Stomach (tissue), 8 donors: ENCODE measurements at regions not wholly inside any gene's neighbourhood (a gene's known extent, or its start where the extent isn't known, plus 50 kb on each side); places are given as distances from the start of the nearest gene placed in this dataset.

Experiments
- DNase-seq, 2 donors: peaks; one replicate each; pipeline versions ENCODE4 v3.0.0 to v3.0.0-alpha.2; 2013 to 2019
- H3K27ac ChIP-seq, 5 donors: fragments of 200-600 bp in 4 of 5; sonication (generic) in 4 of 5; one replicate each; pipeline ENCODE4 v1.5.1; 2013 to 2019; ENCODE audit warnings: mild to moderate bottlenecking in 1 of 5, moderate library complexity in 1 of 5
- H3K27me3 ChIP-seq, 3 donors: fragments of 200-600 bp; sonication (generic); one replicate each; pipeline ENCODE4 v1.5.1; 2017 to 2019; ENCODE audit warnings: mixed run types in 1 of 3
- H3K36me3 ChIP-seq, 4 donors: fragments of 200-600 bp; sonication (generic); 1 replicate in 3 of 4; 2 replicates in 1 of 4; pipeline ENCODE4 v1.5.1; 2016 to 2019
- H3K4me1 ChIP-seq, 4 donors: fragments of 200-600 bp; sonication (generic); one replicate each; pipeline ENCODE4 v1.5.1; 2016 to 2019
- H3K4me3 ChIP-seq, 4 donors: fragments of 200-600 bp; sonication (generic) in 3 of 4; one replicate each; pipeline ENCODE4 v1.5.1; 2016 to 2019; ENCODE audit warnings: mild to moderate bottlenecking in 1 of 4
- H3K9me3 ChIP-seq, 4 donors: fragments of 200-600 bp; sonication (generic); one replicate each; pipeline ENCODE4 v1.5.1; 2016 to 2019
- EP300 ChIP-seq: sonication (generic); formaldehyde crosslinking; IDR thresholded peaks from one replicate; pipeline ENCODE4 v1.6.1; 2017; ENCODE audit warnings: antibody characterized with exemption
- POLR2A ChIP-seq, 4 donors: fragments of 450-650 bp; IDR thresholded peaks; one replicate each; pipeline ENCODE4 v1.6.1; 2016; ENCODE audit warnings: antibody characterized with exemption in 4 of 4, control low read depth in 2 of 4, mild to moderate bottlenecking in 1 of 4, moderate library complexity in 1 of 4
- POLR2AphosphoS5 ChIP-seq, 3 donors: sonication (generic); formaldehyde crosslinking; IDR thresholded peaks; one replicate each; pipeline ENCODE4 v1.6.1; 2016; ENCODE audit warnings: antibody characterized with exemption in 3 of 3
- WGBS, 5 donors: extraction: QIAGEN DNeasy Blood & Tissue Kit in 3 of 5; methylation state at CpG; one replicate each; pipeline versions ENCODE4 v1.1.5 to v1.1.7; 2013 to 2018; 5-methylcytosine and 5-hydroxymethylcytosine counted together
- intact Hi-C: fragments of 100-400 bp; cut with DNase I; formaldehyde crosslinking; loops from one replicate; pipeline ENCODE4 v1.15.1; 2023; ENCODE audit warnings: low total_unique reads
- TF ChIP-seq, protein P1 (sequence below), 7 experiments: fragments of 450-650 bp in 4 of 7; fragments of 200-600 bp in 3 of 7; sonication (generic) in 3 of 7; IDR thresholded peaks; one replicate each; pipeline ENCODE4 v1.5.1; 2016 to 2019; ENCODE audit warnings: antibody characterized with exemption in 7 of 7, control low read depth in 2 of 7, mild to moderate bottlenecking in 1 of 7
- donor health status: healthy with polysubstance abuse.
- donor health status: Bipolar disorder and iron deficiency.
- donor health status: healthy.

DNA sequence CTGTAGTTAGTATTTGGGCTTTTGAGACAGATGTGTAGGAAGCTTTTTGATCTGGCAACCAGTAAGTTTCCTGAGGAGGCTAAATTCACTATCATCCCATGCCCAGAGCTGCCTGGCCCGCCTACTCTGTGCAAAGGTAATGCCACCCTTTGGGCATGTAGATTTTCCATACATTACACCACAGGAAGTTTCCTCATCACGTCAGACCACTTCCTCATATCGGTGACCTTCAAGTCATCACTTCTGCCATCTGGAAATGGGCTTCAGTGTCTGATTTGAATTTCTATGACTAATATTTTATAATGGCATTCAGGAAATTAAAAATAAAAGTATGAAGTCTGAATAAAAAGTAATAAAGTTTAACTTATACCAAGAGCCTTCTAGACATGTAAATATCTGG lies 825.4 kb downstream of the DCDC2C start:
- Histone ChIP-seq H3K9me3 (no peaks in the 10 kb centered on the region), H3K27me3 (no peaks in the 10 kb centered on the region), H3K4me1 (no peaks in the 10 kb centered on the region), H3K36me3 (no peaks in the 10 kb centered on the region), H3K4me3 (no peak overlapping the region), H3K27ac (no peak overlapping the region)
- TF ChIP-seq EP300: no peak
- TF ChIP-seq POLR2AphosphoS5 (IDR thresholded peaks at IDR 0.05): no peak
- TF ChIP-seq, protein P1, sequence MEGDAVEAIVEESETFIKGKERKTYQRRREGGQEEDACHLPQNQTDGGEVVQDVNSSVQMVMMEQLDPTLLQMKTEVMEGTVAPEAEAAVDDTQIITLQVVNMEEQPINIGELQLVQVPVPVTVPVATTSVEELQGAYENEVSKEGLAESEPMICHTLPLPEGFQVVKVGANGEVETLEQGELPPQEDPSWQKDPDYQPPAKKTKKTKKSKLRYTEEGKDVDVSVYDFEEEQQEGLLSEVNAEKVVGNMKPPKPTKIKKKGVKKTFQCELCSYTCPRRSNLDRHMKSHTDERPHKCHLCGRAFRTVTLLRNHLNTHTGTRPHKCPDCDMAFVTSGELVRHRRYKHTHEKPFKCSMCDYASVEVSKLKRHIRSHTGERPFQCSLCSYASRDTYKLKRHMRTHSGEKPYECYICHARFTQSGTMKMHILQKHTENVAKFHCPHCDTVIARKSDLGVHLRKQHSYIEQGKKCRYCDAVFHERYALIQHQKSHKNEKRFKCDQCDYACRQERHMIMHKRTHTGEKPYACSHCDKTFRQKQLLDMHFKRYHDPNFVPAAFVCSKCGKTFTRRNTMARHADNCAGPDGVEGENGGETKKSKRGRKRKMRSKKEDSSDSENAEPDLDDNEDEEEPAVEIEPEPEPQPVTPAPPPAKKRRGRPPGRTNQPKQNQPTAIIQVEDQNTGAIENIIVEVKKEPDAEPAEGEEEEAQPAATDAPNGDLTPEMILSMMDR (IDR thresholded peaks at IDR 0.05): no peak
- no peak for TF ChIP-seq POLR2A (IDR thresholded peaks at IDR 0.05)
- 60 to 81% (median 69%) methylated on average over 3 of the region's 3 CpGs for WGBS, 5 donors
- intact Hi-C loops: no loop called here
- DNase-seq: no peak

DNA sequence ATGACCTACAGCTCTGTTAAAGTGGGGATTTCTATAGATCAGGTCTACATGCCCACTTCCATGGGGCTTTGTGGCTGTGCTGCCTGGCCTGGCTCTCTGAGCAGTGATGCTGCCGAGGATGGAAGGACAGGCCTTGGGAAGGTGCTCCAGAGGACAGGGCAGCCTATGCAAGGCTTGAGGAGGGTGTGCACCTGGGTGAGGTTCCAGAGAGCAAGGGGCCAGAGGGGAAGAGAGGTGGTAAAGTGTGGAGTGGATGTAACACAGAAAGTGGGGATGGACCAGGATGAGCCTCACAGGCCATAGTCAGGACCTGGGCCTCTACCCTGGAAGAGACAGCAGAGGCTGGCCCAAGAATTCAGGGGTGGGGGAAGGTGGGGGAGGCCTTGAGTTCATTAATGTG lies 826.4 kb downstream of the DCDC2C start:
- Histone ChIP-seq H3K9me3 (no peaks in the 10 kb centered on the region), H3K4me1 (no peaks in the 10 kb centered on the region), H3K27me3 (no peaks in the 10 kb centered on the region), H3K4me3 (no peak overlapping the region), H3K36me3 (no peaks in the 10 kb centered on the region), H3K27ac (no peak overlapping the region)
- no peak for TF ChIP-seq POLR2AphosphoS5 (IDR thresholded peaks at IDR 0.05)
- 60 to 94% (median 85%) methylated on average over 1 of the region's 1 CpG for WGBS, 5 donors
- intact Hi-C loops: no loop called here
- DNase-seq: no peak

DNA sequence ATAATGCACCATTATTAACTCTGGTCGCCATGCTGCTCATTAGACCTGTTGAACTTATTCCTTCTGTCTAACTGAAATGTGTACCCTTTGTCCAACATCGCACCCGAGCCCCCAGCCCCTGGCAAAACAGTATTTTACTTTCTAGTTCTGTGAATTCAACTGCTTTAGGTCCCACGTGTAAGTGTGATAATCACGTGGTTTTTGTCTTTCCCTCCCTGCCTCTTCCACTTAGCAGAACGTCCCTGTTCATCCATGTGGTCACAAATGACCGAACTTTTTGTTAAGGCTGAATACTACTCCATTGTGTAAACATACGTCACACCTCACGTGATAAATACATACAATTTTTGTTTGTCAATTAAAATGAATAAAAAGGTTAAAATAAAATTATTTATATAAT lies 826.9 kb downstream of the DCDC2C start:
- Histone ChIP-seq H3K27me3 (no peaks in the 10 kb centered on the region), H3K9me3 (no peaks in the 10 kb centered on the region)

DNA sequence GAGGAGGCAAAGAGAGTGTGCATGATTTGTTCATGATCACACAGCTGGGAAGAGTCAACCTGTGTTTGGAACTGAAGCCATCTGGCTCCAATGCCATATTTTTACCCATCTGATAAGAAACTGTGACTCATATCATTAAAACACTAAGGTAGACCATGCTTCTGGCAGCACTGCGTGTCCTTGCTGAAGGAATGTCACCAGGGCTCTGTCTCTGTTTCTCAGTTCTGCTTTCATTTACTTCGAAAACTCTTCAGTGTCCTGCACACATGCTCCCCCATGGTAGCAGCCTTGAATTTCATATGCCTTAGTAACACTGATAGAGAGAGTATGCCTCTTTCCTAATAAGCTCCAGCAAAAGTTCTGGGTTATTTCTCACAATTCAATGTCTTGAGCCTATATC lies 830.4 kb downstream of the DCDC2C start:
- Histone ChIP-seq H3K4me1 (no peaks in the 10 kb centered on the region), H3K27ac (no peak overlapping the region), H3K36me3 (no peaks in the 10 kb centered on the region), H3K9me3 (no peaks in the 10 kb centered on the region), H3K27me3 (no peaks in the 10 kb centered on the region), H3K4me3 (no peak overlapping the region)
- DNase-seq: no peak
- 74 to 87% (median 81%) methylated on average over 2 of the region's 2 CpGs for WGBS, 5 donors
- TF ChIP-seq POLR2AphosphoS5 (IDR thresholded peaks at IDR 0.05) (no peak), POLR2A (IDR thresholded peaks at IDR 0.05) (no peak), EP300 (no peak)
- TF ChIP-seq, protein P1 (IDR thresholded peaks at IDR 0.05): no peak
- intact Hi-C loops: no loop called here

More for the DNA sequence above, 826.9 kb downstream of the DCDC2C start:
- DNase-seq: no peak
- 65 to 76% (median 72%) methylated on average over 9 of the region's 9 CpGs for WGBS, 5 donors
- H3K4me3 ChIP-seq: no peak overlapping the region
- no peaks in the 10 kb centered on the region for H3K36me3 ChIP-seq
- H3K4me1 ChIP-seq: no peaks in the 10 kb centered on the region
- TF ChIP-seq, protein P1 (IDR thresholded peaks at IDR 0.05): no peak
- no peak for TF ChIP-seq POLR2A (IDR thresholded peaks at IDR 0.05)
- H3K27ac ChIP-seq: no peak overlapping the region
- intact Hi-C loops: no loop called here

DNA sequence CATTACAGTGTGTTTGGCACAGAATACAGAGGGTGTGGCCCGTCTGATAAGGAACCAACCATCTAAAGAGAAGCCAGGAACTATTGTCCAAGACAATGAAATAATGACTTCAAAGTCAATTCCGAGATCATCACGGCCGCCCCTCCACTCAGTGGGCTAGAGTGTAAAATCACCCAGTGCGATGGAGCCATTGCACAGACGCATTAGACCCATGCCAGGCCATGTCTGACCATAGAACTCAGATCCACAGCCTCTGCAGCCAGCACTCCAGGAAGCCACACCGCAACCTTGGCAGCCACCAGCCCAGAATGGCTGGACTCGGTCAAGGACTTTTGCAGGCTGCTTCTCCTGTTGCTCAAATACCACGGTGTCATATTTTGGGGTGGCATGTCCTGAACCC lies 835.7 kb downstream of the DCDC2C start:
- TF ChIP-seq, protein P1 (IDR thresholded peaks at IDR 0.05): no peak
- no peak for TF ChIP-seq EP300
- TF ChIP-seq POLR2AphosphoS5 (IDR thresholded peaks at IDR 0.05): no peak
- TF ChIP-seq POLR2A (IDR thresholded peaks at IDR 0.05): no peak
- H3K27me3 ChIP-seq: no peaks in the 10 kb centered on the region
- WGBS, 5 donors: 79 to 86% (median 81%) methylated on average over 8 to 9 of the region's 9 CpGs
- H3K4me1 ChIP-seq: no peaks in the 10 kb centered on the region
- H3K36me3 ChIP-seq: no peaks in the 10 kb centered on the region
- no peak overlapping the region for H3K4me3 ChIP-seq
- no peak overlapping the region for H3K27ac ChIP-seq
- intact Hi-C loops: no loop called here
- DNase-seq: no peak
- peaks cover 0 to 9% (median 4%) of the 10 kb centered on the region in 4 donors for H3K9me3 ChIP-seq
